CD8-positive, alpha-beta memory T cell (primary cell): ENCODE measurements at regions not wholly inside any gene's neighbourhood (a gene's known extent, or its start where the extent isn't known, plus 50 kb on each side); places are given as distances from the start of the nearest gene placed in this dataset.

Experiments
- CTCF ChIA-PET: fragments of 350-600 bp; sonication (Branson Sonifier 250); formaldehyde crosslinking; loops from one replicate; lab custom pipeline; 2021; ENCODE audit warnings: antibody characterized with exemption; lab: Charles Lee
- POLR2A ChIA-PET: fragments of 350-600 bp; sonication (Branson Sonifier 250); formaldehyde crosslinking; loops from one replicate; lab custom pipeline; 2021; ENCODE audit warnings: antibody characterized with exemption; lab: Charles Lee
- DNase-seq, 5 donors: peaks; one replicate each; pipeline versions ENCODE4 v3.0.0 to v3.0.0-alpha.2; 2020 to 2022; ENCODE audit warnings: mixed read lengths in 1 of 5
- H3K27ac ChIP-seq: one replicate; pipeline ENCODE4 v1.7.0; 2013; ENCODE audit warnings: low read depth, mild to moderate bottlenecking, low read length, moderate library complexity
- H3K27me3 ChIP-seq: 2 replicates; pipeline ENCODE4 v1.7.0; 2013; ENCODE audit warnings: low read length, mild to moderate bottlenecking; ENCODE audit not compliant: insufficient read depth, poor library complexity, severe bottlenecking
- H3K36me3 ChIP-seq: 2 replicates; pipeline ENCODE4 v1.7.0; 2013; ENCODE audit warnings: mild to moderate bottlenecking, low read length, moderate library complexity; ENCODE audit not compliant: insufficient read depth
- H3K4me1 ChIP-seq: 2 replicates; pipeline ENCODE4 v1.7.0; 2013; ENCODE audit warnings: mild to moderate bottlenecking, low read length, moderate library complexity; ENCODE audit not compliant: insufficient read depth
- H3K4me3 ChIP-seq: 2 replicates; pipeline ENCODE4 v1.7.0; 2013; ENCODE audit warnings: mild to moderate bottlenecking, low read length
- H3K9me3 ChIP-seq: 2 replicates; pipeline ENCODE4 v1.7.0; 2013; ENCODE audit warnings: mild to moderate bottlenecking, low read length
- H3K27ac Mint-ChIP-seq, 8 donors: one replicate each; pipeline ENCODE4 v1.8.0; 2020 to 2021; ENCODE audit warnings: mixed read lengths in 8 of 8, mild to moderate bottlenecking in 6 of 8, inconsistent platforms in 3 of 8, moderate library complexity in 3 of 8
- H3K27me3 Mint-ChIP-seq, 2 donors: one replicate each; pipeline ENCODE4 v1.8.0; 2020 to 2021; ENCODE audit warnings: mixed read lengths in 2 of 2, mild to moderate bottlenecking in 1 of 2, moderate library complexity in 1 of 2
- H3K36me3 Mint-ChIP-seq, 3 donors: one replicate each; pipeline ENCODE4 v1.8.0; 2020 to 2021; ENCODE audit warnings: mixed read lengths in 3 of 3, inconsistent platforms in 1 of 3, mild to moderate bottlenecking in 1 of 3
- H3K4me1 Mint-ChIP-seq, 3 donors: one replicate each; pipeline ENCODE4 v1.8.0; 2020 to 2021; ENCODE audit warnings: mixed read lengths in 3 of 3, inconsistent platforms in 1 of 3, mild to moderate bottlenecking in 1 of 3
- H3K4me3 Mint-ChIP-seq, 7 donors: one replicate each; pipeline ENCODE4 v1.8.0; 2020 to 2021; ENCODE audit warnings: mixed read lengths in 7 of 7, mild to moderate bottlenecking in 6 of 7, moderate library complexity in 4 of 7, inconsistent platforms in 2 of 7
- H3K9me3 Mint-ChIP-seq, 5 donors: one replicate each; pipeline ENCODE4 v1.8.0; 2020 to 2022; ENCODE audit warnings: mixed read lengths in 5 of 5, mild to moderate bottlenecking in 3 of 5, moderate library complexity in 2 of 5, inconsistent platforms in 1 of 5

GRCh38 chr20:23230766-23231385 is 119.7 kb upstream of the NXT1 start:
- Histone ChIP-seq H3K4me1 (no peaks in the 10 kb centered on the region), H3K27ac (no peak overlapping the region), H3K36me3 (no peaks in the 10 kb centered on the region), H3K9me3 (no peaks in the 10 kb centered on the region), H3K27me3 (no peaks in the 10 kb centered on the region), H3K4me3 (no peak overlapping the region)
- H3K27me3 Mint-ChIP-seq = peaks cover 8 to 10% of the 10 kb centered on the region in 2 donors
- peaks cover 0 to 17% (median 6%) of the 10 kb centered on the region in 5 donors for H3K9me3 Mint-ChIP-seq
- no peak overlapping the region for H3K4me3 Mint-ChIP-seq
- no peak for DNase-seq
- H3K27ac Mint-ChIP-seq = no peak overlapping the region
- no peaks in the 10 kb centered on the region for H3K4me1 Mint-ChIP-seq
- ChIA-PET POLR2A (no interaction called here), CTCF (no interaction called here)
- H3K36me3 Mint-ChIP-seq = no peaks in the 10 kb centered on the region

GRCh38 chr20:23229989-23230388 is 120.6 kb upstream of the NXT1 start:
- Histone ChIP-seq H3K36me3 (no peaks in the 10 kb centered on the region), H3K27me3 (no peaks in the 10 kb centered on the region), H3K9me3 (no peaks in the 10 kb centered on the region), H3K27ac (no peak overlapping the region), H3K4me3 (no peak overlapping the region), H3K4me1 (no peaks in the 10 kb centered on the region)
- POLR2A ChIA-PET = no interaction called here
- H3K36me3 Mint-ChIP-seq = no peaks in the 10 kb centered on the region
- H3K27me3 Mint-ChIP-seq = peaks cover 8 to 10% of the 10 kb centered on the region in 2 donors
- peaks cover 0 to 14% (median 6%) of the 10 kb centered on the region in 5 donors for H3K9me3 Mint-ChIP-seq
- H3K4me3 Mint-ChIP-seq = no peak overlapping the region
- no peak for DNase-seq
- CTCF ChIA-PET = no interaction called here
- H3K4me1 Mint-ChIP-seq = no peaks in the 10 kb centered on the region
- no peak overlapping the region for H3K27ac Mint-ChIP-seq

- no peak for DNase-seq
- Mint-ChIP-seq H3K4me1 (no peaks in the 10 kb centered on the region), H3K9me3 (peaks cover 0 to 14% (median 6%) of the 10 kb centered on the region in 5 donors), H3K36me3 (no peaks in the 10 kb centered on the region), H3K27me3 (peaks cover 8 to 10% of the 10 kb centered on the region in 2 donors), H3K4me3 (no peak overlapping the region), H3K27ac (no peak overlapping the region)
- Histone ChIP-seq H3K27ac (no peak overlapping the region), H3K9me3 (no peaks in the 10 kb centered on the region), H3K27me3 (no peaks in the 10 kb centered on the region), H3K36me3 (no peaks in the 10 kb centered on the region), H3K4me1 (no peaks in the 10 kb centered on the region), H3K4me3 (no peak overlapping the region)
- ChIA-PET POLR2A (no interaction called here), CTCF (no interaction called here)
These were observed 121.7 kb upstream of the NXT1 start for GRCh38 chr20:23228912-23229311.

- ChIA-PET POLR2A (no interaction called here), CTCF (no interaction called here)
- no peaks in the 10 kb centered on the region for H3K4me1 Mint-ChIP-seq
These were observed 122.6 kb upstream of the NXT1 start for GRCh38 chr20:23227976-23228375.

GRCh38 chr20:23227274-23227673 is 123.3 kb upstream of the NXT1 start:
- Mint-ChIP-seq H3K36me3 (no peaks in the 10 kb centered on the region), H3K27ac (no peak overlapping the region), H3K4me3 (no peak overlapping the region), H3K27me3 (peaks cover 7 to 10% of the 10 kb centered on the region in 2 donors), H3K4me1 (no peaks in the 10 kb centered on the region), H3K9me3 (peaks cover 1 to 15% (median 6%) of the 10 kb centered on the region in 5 donors)
- DNase-seq = no peak
- Histone ChIP-seq H3K27me3 (no peaks in the 10 kb centered on the region), H3K4me1 (no peaks in the 10 kb centered on the region), H3K36me3 (no peaks in the 10 kb centered on the region), H3K9me3 (no peaks in the 10 kb centered on the region), H3K4me3 (no peak overlapping the region), H3K27ac (no peak overlapping the region)
- CTCF ChIA-PET = no interaction called here
- POLR2A ChIA-PET = no interaction called here

More at GRCh38 chr20:23227976-23228375, 122.6 kb upstream of the NXT1 start:
- Mint-ChIP-seq H3K36me3 (no peaks in the 10 kb centered on the region), H3K27ac (no peak overlapping the region), H3K9me3 (peaks cover 0 to 12% (median 3%) of the 10 kb centered on the region in 5 donors), H3K27me3 (peaks cover 7 to 10% of the 10 kb centered on the region in 2 donors), H3K4me3 (no peak overlapping the region)
- H3K27ac ChIP-seq = no peak overlapping the region
- H3K4me3 ChIP-seq = no peak overlapping the region
- DNase-seq = no peak
- H3K36me3 ChIP-seq = no peaks in the 10 kb centered on the region
- H3K4me1 ChIP-seq = no peaks in the 10 kb centered on the region
- H3K9me3 ChIP-seq = no peaks in the 10 kb centered on the region
- H3K27me3 ChIP-seq = no peaks in the 10 kb centered on the region

- no peak overlapping the region for H3K27ac Mint-ChIP-seq
- peaks cover 7% of the 10 kb centered on the region in 2 donors for H3K27me3 Mint-ChIP-seq
- no peaks in the 10 kb centered on the region for H3K36me3 ChIP-seq
- no peak overlapping the region for H3K4me3 Mint-ChIP-seq
- no peaks in the 10 kb centered on the region for H3K9me3 ChIP-seq
- no peak overlapping the region for H3K4me3 ChIP-seq
- no peaks in the 10 kb centered on the region for H3K4me1 ChIP-seq
- no peaks in the 10 kb centered on the region for H3K27me3 ChIP-seq
- no peaks in the 10 kb centered on the region for H3K36me3 Mint-ChIP-seq
- H3K9me3 Mint-ChIP-seq = peaks cover 6 to 15% (median 12%) of the 10 kb centered on the region in 5 donors
- ChIA-PET POLR2A (no interaction called here), CTCF (no interaction called here)
- H3K27ac ChIP-seq = no peak overlapping the region
- H3K4me1 Mint-ChIP-seq = no peaks in the 10 kb centered on the region
- DNase-seq = no peak
These were observed 123.9 kb upstream of the NXT1 start for GRCh38 chr20:23226612-23227265.

GRCh38 chr20:23225407-23226060 is 125.1 kb upstream of the NXT1 start:
- H3K27me3 ChIP-seq = no peaks in the 10 kb centered on the region
- H3K36me3 ChIP-seq = no peaks in the 10 kb centered on the region
- no peak overlapping the region for H3K4me3 ChIP-seq
- no peak for DNase-seq
- H3K9me3 ChIP-seq = no peaks in the 10 kb centered on the region
- Mint-ChIP-seq H3K27me3 (peaks cover 5 to 6% of the 10 kb centered on the region in 2 donors), H3K9me3 (peaks cover 15 to 24% (median 17%) of the 10 kb centered on the region in 5 donors), H3K36me3 (no peaks in the 10 kb centered on the region), H3K27ac (no peak overlapping the region), H3K4me3 (no peak overlapping the region), H3K4me1 (no peaks in the 10 kb centered on the region)
- POLR2A ChIA-PET = no interaction called here
- no peaks in the 10 kb centered on the region for H3K4me1 ChIP-seq
- H3K27ac ChIP-seq = no peak overlapping the region
- CTCF ChIA-PET = no interaction called here

- Mint-ChIP-seq H3K9me3 (peaks cover 15 to 28% (median 21%) of the 10 kb centered on the region in 5 donors), H3K27ac (no peak overlapping the region), H3K27me3 (peaks cover 3 to 6% of the 10 kb centered on the region in 2 donors), H3K36me3 (no peaks in the 10 kb centered on the region), H3K4me3 (no peak overlapping the region), H3K4me1 (no peaks in the 10 kb centered on the region)
- Histone ChIP-seq H3K27ac (no peak overlapping the region), H3K9me3 (no peaks in the 10 kb centered on the region), H3K4me3 (no peak overlapping the region), H3K4me1 (no peaks in the 10 kb centered on the region), H3K27me3 (no peaks in the 10 kb centered on the region), H3K36me3 (no peaks in the 10 kb centered on the region)
- POLR2A ChIA-PET = no interaction called here
- CTCF ChIA-PET = no interaction called here
- no peak for DNase-seq
These were observed 125.8 kb upstream of the NXT1 start for GRCh38 chr20:23224806-23225205.
